ENCODE measurements at regions not wholly inside any gene's neighbourhood (a gene's known extent, or its start where the extent isn't known, plus 50 kb on each side); places are given as distances from the start of the nearest gene placed in this dataset.

GRCh38 chr6:139641376-139641775 lies 266.9 kb upstream of the CITED2 start:
- no peak overlapping the region for H3K4me3 ChIP-seq (ENCODE audit: low read length)
- no peaks in the 10 kb centered on the region for H3K9me3 ChIP-seq (replicated peaks; ENCODE audit: control insufficient read depth, low read depth, low read length)
- no peak overlapping the region for H3K27ac ChIP-seq (ENCODE audit: low read length)
- no peaks in the 10 kb centered on the region for H3K36me3 ChIP-seq (ENCODE audit: control insufficient read depth, insufficient read depth, low read length)
- H3K27me3 ChIP-seq (ENCODE audit: control insufficient read depth, insufficient read depth, low read length) = no peaks in the 10 kb centered on the region
- WGBS (ENCODE audit: insufficient coverage) = 100% methylated on average over 1 of the region's 3 CpGs
- peaks cover 7% of the 10 kb centered on the region for H3K4me1 ChIP-seq (ENCODE audit: control insufficient read depth, insufficient read depth, low read length)
- no peak for DNase-seq

- Histone ChIP-seq H3K27me3 (ENCODE audit: control insufficient read depth, insufficient read depth, low read length) (no peaks in the 10 kb centered on the region), H3K36me3 (ENCODE audit: control insufficient read depth, insufficient read depth, low read length) (no peaks in the 10 kb centered on the region), H3K4me1 (ENCODE audit: control insufficient read depth, insufficient read depth, low read length) (peaks cover 7% of the 10 kb centered on the region), H3K4me3 (ENCODE audit: low read length) (no peak overlapping the region), H3K9me3 (replicated peaks; ENCODE audit: control insufficient read depth, low read depth, low read length) (no peaks in the 10 kb centered on the region), H3K27ac (ENCODE audit: low read length) (no peak overlapping the region)
- 83% methylated on average over 2 of the region's 4 CpGs for WGBS (ENCODE audit: insufficient coverage)
- DNase-seq = no peak
These were observed 266.5 kb upstream of the CITED2 start for GRCh38 chr6:139640921-139641320.

- WGBS (ENCODE audit: insufficient coverage) = no CpG with 5 or more reads among the region's 3 CpGs
- Histone ChIP-seq H3K36me3 (ENCODE audit: control insufficient read depth, insufficient read depth, low read length) (no peaks in the 10 kb centered on the region), H3K4me3 (ENCODE audit: low read length) (no peak overlapping the region), H3K27ac (ENCODE audit: low read length) (no peak overlapping the region), H3K4me1 (ENCODE audit: control insufficient read depth, insufficient read depth, low read length) (peaks cover 3% of the 10 kb centered on the region), H3K27me3 (ENCODE audit: control insufficient read depth, insufficient read depth, low read length) (no peaks in the 10 kb centered on the region), H3K9me3 (replicated peaks; ENCODE audit: control insufficient read depth, low read depth, low read length) (no peaks in the 10 kb centered on the region)
- no peak for DNase-seq
These were observed 266.0 kb upstream of the CITED2 start for GRCh38 chr6:139640448-139640847.

- Histone ChIP-seq H3K4me3 (ENCODE audit: low read length) (no peak overlapping the region), H3K27me3 (ENCODE audit: control insufficient read depth, insufficient read depth, low read length) (no peaks in the 10 kb centered on the region), H3K36me3 (ENCODE audit: control insufficient read depth, insufficient read depth, low read length) (no peaks in the 10 kb centered on the region), H3K4me1 (ENCODE audit: control insufficient read depth, insufficient read depth, low read length) (no peaks in the 10 kb centered on the region), H3K9me3 (replicated peaks; ENCODE audit: control insufficient read depth, low read depth, low read length) (no peaks in the 10 kb centered on the region), H3K27ac (ENCODE audit: low read length) (no peak overlapping the region)
- DNase-seq = no peak
- 100% methylated on average over 1 of the region's 5 CpGs for WGBS (ENCODE audit: insufficient coverage)
These were observed 265.1 kb upstream of the CITED2 start for GRCh38 chr6:139639507-139639906.

- Histone ChIP-seq H3K9me3 (replicated peaks; ENCODE audit: control insufficient read depth, low read depth, low read length) (no peaks in the 10 kb centered on the region), H3K4me1 (ENCODE audit: control insufficient read depth, insufficient read depth, low read length) (no peaks in the 10 kb centered on the region), H3K36me3 (ENCODE audit: control insufficient read depth, insufficient read depth, low read length) (no peaks in the 10 kb centered on the region), H3K27ac (ENCODE audit: low read length) (no peak overlapping the region), H3K4me3 (ENCODE audit: low read length) (no peak overlapping the region), H3K27me3 (ENCODE audit: control insufficient read depth, insufficient read depth, low read length) (no peaks in the 10 kb centered on the region)
- 100% methylated on average over 1 of the region's 5 CpGs for WGBS (ENCODE audit: insufficient coverage)
- no peak for DNase-seq
These were observed 263.9 kb upstream of the CITED2 start for GRCh38 chr6:139638179-139638941.

- DNase-seq = no peak
- no peak overlapping the region for H3K4me3 ChIP-seq (ENCODE audit: low read length)
- no peak overlapping the region for H3K27ac ChIP-seq (ENCODE audit: low read length)
- no peaks in the 10 kb centered on the region for H3K9me3 ChIP-seq (replicated peaks; ENCODE audit: control insufficient read depth, low read depth, low read length)
- no peaks in the 10 kb centered on the region for H3K36me3 ChIP-seq (ENCODE audit: control insufficient read depth, insufficient read depth, low read length)
- H3K4me1 ChIP-seq (ENCODE audit: control insufficient read depth, insufficient read depth, low read length) = no peaks in the 10 kb centered on the region
- H3K27me3 ChIP-seq (ENCODE audit: control insufficient read depth, insufficient read depth, low read length) = no peaks in the 10 kb centered on the region
These were observed 263.3 kb upstream of the CITED2 start for GRCh38 chr6:139637766-139638165.

- DNase-seq = no peak
- Histone ChIP-seq H3K36me3 (ENCODE audit: control insufficient read depth, insufficient read depth, low read length) (no peaks in the 10 kb centered on the region), H3K4me3 (ENCODE audit: low read length) (no peak overlapping the region), H3K27me3 (ENCODE audit: control insufficient read depth, insufficient read depth, low read length) (no peaks in the 10 kb centered on the region), H3K4me1 (ENCODE audit: control insufficient read depth, insufficient read depth, low read length) (no peaks in the 10 kb centered on the region), H3K27ac (ENCODE audit: low read length) (no peak overlapping the region), H3K9me3 (replicated peaks; ENCODE audit: control insufficient read depth, low read depth, low read length) (no peaks in the 10 kb centered on the region)
- WGBS (ENCODE audit: insufficient coverage) = 75% methylated on average over 1 of the region's 1 CpG
These were observed 261.9 kb upstream of the CITED2 start for GRCh38 chr6:139636391-139636790.

GRCh38 chr6:139635401-139636130 lies 261.1 kb upstream of the CITED2 start:
- H3K4me3 ChIP-seq (ENCODE audit: low read length) = no peak overlapping the region
- H3K4me1 ChIP-seq (ENCODE audit: control insufficient read depth, insufficient read depth, low read length) = no peaks in the 10 kb centered on the region
- no peaks in the 10 kb centered on the region for H3K9me3 ChIP-seq (replicated peaks; ENCODE audit: control insufficient read depth, low read depth, low read length)
- DNase-seq = no peak
- H3K36me3 ChIP-seq (ENCODE audit: control insufficient read depth, insufficient read depth, low read length) = no peaks in the 10 kb centered on the region
- no peaks in the 10 kb centered on the region for H3K27me3 ChIP-seq (ENCODE audit: control insufficient read depth, insufficient read depth, low read length)
- no peak overlapping the region for H3K27ac ChIP-seq (ENCODE audit: low read length)
- 95% methylated on average over 4 of the region's 8 CpGs for WGBS (ENCODE audit: insufficient coverage)

GRCh38 chr6:139632840-139633239 lies 258.4 kb upstream of the CITED2 start:
- Histone ChIP-seq H3K36me3 (ENCODE audit: control insufficient read depth, insufficient read depth, low read length) (no peaks in the 10 kb centered on the region), H3K4me3 (ENCODE audit: low read length) (no peak overlapping the region), H3K4me1 (ENCODE audit: control insufficient read depth, insufficient read depth, low read length) (no peaks in the 10 kb centered on the region), H3K27me3 (ENCODE audit: control insufficient read depth, insufficient read depth, low read length) (no peaks in the 10 kb centered on the region), H3K27ac (ENCODE audit: low read length) (no peak overlapping the region), H3K9me3 (replicated peaks; ENCODE audit: control insufficient read depth, low read depth, low read length) (no peaks in the 10 kb centered on the region)
- DNase-seq = no peak
- 83% methylated on average over 1 of the region's 1 CpG for WGBS (ENCODE audit: insufficient coverage)

GRCh38 chr6:139628270-139628669 lies 253.8 kb upstream of the CITED2 start:
- WGBS (ENCODE audit: insufficient coverage) = no CpG with 5 or more reads among the region's 1 CpG
- H3K9me3 ChIP-seq (replicated peaks; ENCODE audit: control insufficient read depth, low read depth, low read length) = no peaks in the 10 kb centered on the region
- H3K4me3 ChIP-seq (ENCODE audit: low read length) = no peak overlapping the region
- no peak overlapping the region for H3K27ac ChIP-seq (ENCODE audit: low read length)
- H3K36me3 ChIP-seq (ENCODE audit: control insufficient read depth, insufficient read depth, low read length) = no peaks in the 10 kb centered on the region
- H3K4me1 ChIP-seq (ENCODE audit: control insufficient read depth, insufficient read depth, low read length) = no peaks in the 10 kb centered on the region
- no peak for DNase-seq
- no peaks in the 10 kb centered on the region for H3K27me3 ChIP-seq (ENCODE audit: control insufficient read depth, insufficient read depth, low read length)

Data from muscle of leg (tissue), 3 donors.